ENCODE measurements at regions not wholly inside any gene's neighbourhood (a gene's known extent, or its start where the extent isn't known, plus 50 kb on each side); places are given as distances from the start of the nearest gene placed in this dataset.

- Mint-ChIP-seq H3K4me1 (no peaks in the 10 kb centered on the region), H3K36me3 (no peaks in the 10 kb centered on the region), H3K4me3 (no peak overlapping the region), H3K9me3 (peaks cover 0 to 1% (median 0%) of the 10 kb centered on the region in 7 donors), H3K27ac (no peak overlapping the region), H3K27me3 (no peaks in the 10 kb centered on the region)
- Histone ChIP-seq H3K27ac (ENCODE audit: insufficient read depth, low read length, poor library complexity, severe bottlenecking) (no peak overlapping the region), H3K36me3 (ENCODE audit: control insufficient read depth, insufficient read depth, low read length) (no peaks in the 10 kb centered on the region), H3K4me1 (ENCODE audit: control insufficient read depth, insufficient read depth, low read length, poor library complexity, severe bottlenecking) (no peaks in the 10 kb centered on the region), H3K4me3 (ENCODE audit: low read depth, low read length) (no peak overlapping the region), H3K9me3 (ENCODE audit: control insufficient read depth in 2 of 2, low read length in 2 of 2) (no peaks in the 10 kb centered on the region), H3K27me3 (ENCODE audit: control insufficient read depth, insufficient read depth, low read length) (no peaks in the 10 kb centered on the region)
- no peak for ATAC-seq (ENCODE audit: low read depth in 2 of 2)
- DNase-seq: no peak
These were observed 110.4 kb upstream of the CREB1 start for GRCh38 chr2:207419331-207419730.

- Mint-ChIP-seq H3K4me3 (no peak overlapping the region), H3K9me3 (peaks cover 0 to 1% (median 0%) of the 10 kb centered on the region in 7 donors), H3K36me3 (no peaks in the 10 kb centered on the region), H3K27ac (peak overlapping the region in 1 of 3 donors; percentile 21), H3K27me3 (no peaks in the 10 kb centered on the region), H3K4me1 (no peaks in the 10 kb centered on the region)
- H3K4me3 ChIP-seq (ENCODE audit: low read depth, low read length): no peak overlapping the region
- H3K9me3 ChIP-seq (ENCODE audit: control insufficient read depth in 2 of 2, low read length in 2 of 2): no peaks in the 10 kb centered on the region
- H3K4me1 ChIP-seq (ENCODE audit: control insufficient read depth, insufficient read depth, low read length, poor library complexity, severe bottlenecking): no peaks in the 10 kb centered on the region
- ATAC-seq (ENCODE audit: low read depth in 2 of 2) (no peak), DNase-seq (no peak)
- H3K36me3 ChIP-seq (ENCODE audit: control insufficient read depth, insufficient read depth, low read length): no peaks in the 10 kb centered on the region
- H3K27ac ChIP-seq (ENCODE audit: insufficient read depth, low read length, poor library complexity, severe bottlenecking): no peak overlapping the region
- H3K27me3 ChIP-seq (ENCODE audit: control insufficient read depth, insufficient read depth, low read length): no peaks in the 10 kb centered on the region
These were observed 108.1 kb upstream of the CREB1 start for GRCh38 chr2:207421671-207422070.

- DNase-seq: no peak
- Histone ChIP-seq H3K9me3 (ENCODE audit: control insufficient read depth in 2 of 2, low read length in 2 of 2) (no peaks in the 10 kb centered on the region), H3K27ac (ENCODE audit: insufficient read depth, low read length, poor library complexity, severe bottlenecking) (no peak overlapping the region), H3K27me3 (ENCODE audit: control insufficient read depth, insufficient read depth, low read length) (no peaks in the 10 kb centered on the region), H3K4me1 (ENCODE audit: control insufficient read depth, insufficient read depth, low read length, poor library complexity, severe bottlenecking) (no peaks in the 10 kb centered on the region), H3K36me3 (ENCODE audit: control insufficient read depth, insufficient read depth, low read length) (no peaks in the 10 kb centered on the region), H3K4me3 (ENCODE audit: low read depth, low read length) (no peak overlapping the region)
- Mint-ChIP-seq H3K4me3 (no peak overlapping the region), H3K9me3 (peaks cover 0 to 1% (median 0%) of the 10 kb centered on the region in 7 donors), H3K27ac (no peak overlapping the region), H3K4me1 (no peaks in the 10 kb centered on the region), H3K27me3 (no peaks in the 10 kb centered on the region), H3K36me3 (no peaks in the 10 kb centered on the region)
- ATAC-seq (ENCODE audit: low read depth in 2 of 2): no peak
These were observed 107.4 kb upstream of the CREB1 start for GRCh38 chr2:207422380-207422779.

- Mint-ChIP-seq H3K36me3 (no peaks in the 10 kb centered on the region), H3K9me3 (peaks cover 0 to 1% (median 0%) of the 10 kb centered on the region in 7 donors), H3K4me1 (no peaks in the 10 kb centered on the region), H3K27me3 (no peaks in the 10 kb centered on the region), H3K27ac (no peak overlapping the region), H3K4me3 (no peak overlapping the region)
- no peaks in the 10 kb centered on the region for H3K9me3 ChIP-seq (ENCODE audit: control insufficient read depth in 2 of 2, low read length in 2 of 2)
- DNase-seq (peak in 1 of 3 donors; percentile 29), ATAC-seq (ENCODE audit: low read depth in 2 of 2) (no peak)
- H3K36me3 ChIP-seq (ENCODE audit: control insufficient read depth, insufficient read depth, low read length): no peaks in the 10 kb centered on the region
- H3K4me1 ChIP-seq (ENCODE audit: control insufficient read depth, insufficient read depth, low read length, poor library complexity, severe bottlenecking): no peaks in the 10 kb centered on the region
- no peak overlapping the region for H3K27ac ChIP-seq (ENCODE audit: insufficient read depth, low read length, poor library complexity, severe bottlenecking)
- no peak overlapping the region for H3K4me3 ChIP-seq (ENCODE audit: low read depth, low read length)
- no peaks in the 10 kb centered on the region for H3K27me3 ChIP-seq (ENCODE audit: control insufficient read depth, insufficient read depth, low read length)
These were observed 105.9 kb upstream of the CREB1 start for GRCh38 chr2:207423886-207424285.

GRCh38 chr2:207427986-207428385, 101.8 kb upstream of the CREB1 start:
- no peak for DNase-seq
- Histone ChIP-seq H3K27ac (ENCODE audit: insufficient read depth, low read length, poor library complexity, severe bottlenecking) (no peak overlapping the region), H3K4me1 (ENCODE audit: control insufficient read depth, insufficient read depth, low read length, poor library complexity, severe bottlenecking) (no peaks in the 10 kb centered on the region), H3K9me3 (ENCODE audit: control insufficient read depth in 2 of 2, low read length in 2 of 2) (no peaks in the 10 kb centered on the region), H3K36me3 (ENCODE audit: control insufficient read depth, insufficient read depth, low read length) (no peaks in the 10 kb centered on the region), H3K4me3 (ENCODE audit: low read depth, low read length) (no peak overlapping the region), H3K27me3 (ENCODE audit: control insufficient read depth, insufficient read depth, low read length) (no peaks in the 10 kb centered on the region)
- no peak for ATAC-seq (ENCODE audit: low read depth in 2 of 2)
- Mint-ChIP-seq H3K4me3 (no peak overlapping the region), H3K9me3 (peaks cover 0 to 1% (median 0%) of the 10 kb centered on the region in 7 donors), H3K27me3 (no peaks in the 10 kb centered on the region), H3K4me1 (no peaks in the 10 kb centered on the region), H3K36me3 (no peaks in the 10 kb centered on the region), H3K27ac (no peak overlapping the region)

GRCh38 chr2:207428573-207428972, 101.2 kb upstream of the CREB1 start:
- Histone ChIP-seq H3K36me3 (ENCODE audit: control insufficient read depth, insufficient read depth, low read length) (no peaks in the 10 kb centered on the region), H3K4me3 (ENCODE audit: low read depth, low read length) (no peak overlapping the region), H3K9me3 (ENCODE audit: control insufficient read depth in 2 of 2, low read length in 2 of 2) (no peaks in the 10 kb centered on the region), H3K27ac (ENCODE audit: insufficient read depth, low read length, poor library complexity, severe bottlenecking) (no peak overlapping the region), H3K27me3 (ENCODE audit: control insufficient read depth, insufficient read depth, low read length) (no peaks in the 10 kb centered on the region), H3K4me1 (ENCODE audit: control insufficient read depth, insufficient read depth, low read length, poor library complexity, severe bottlenecking) (no peaks in the 10 kb centered on the region)
- H3K4me1 Mint-ChIP-seq: no peaks in the 10 kb centered on the region
- H3K27ac Mint-ChIP-seq: no peak overlapping the region
- no peak for ATAC-seq (ENCODE audit: low read depth in 2 of 2)
- H3K4me3 Mint-ChIP-seq: no peak overlapping the region
- no peak for DNase-seq
- H3K27me3 Mint-ChIP-seq: no peaks in the 10 kb centered on the region
- no peaks in the 10 kb centered on the region for H3K9me3 Mint-ChIP-seq
- H3K36me3 Mint-ChIP-seq: no peaks in the 10 kb centered on the region

GRCh38 chr2:207432453-207432852, 97.3 kb upstream of the CREB1 start:
- Mint-ChIP-seq H3K4me1 (no peaks in the 10 kb centered on the region), H3K36me3 (no peaks in the 10 kb centered on the region), H3K9me3 (no peaks in the 10 kb centered on the region), H3K4me3 (no peak overlapping the region), H3K27ac (no peak overlapping the region), H3K27me3 (no peaks in the 10 kb centered on the region)
- no peak for DNase-seq
- H3K27me3 ChIP-seq (ENCODE audit: control insufficient read depth, insufficient read depth, low read length): no peaks in the 10 kb centered on the region
- no peaks in the 10 kb centered on the region for H3K9me3 ChIP-seq (ENCODE audit: control insufficient read depth in 2 of 2, low read length in 2 of 2)
- H3K27ac ChIP-seq (ENCODE audit: insufficient read depth, low read length, poor library complexity, severe bottlenecking): no peak overlapping the region
- H3K4me3 ChIP-seq (ENCODE audit: low read depth, low read length): no peak overlapping the region
- no peaks in the 10 kb centered on the region for H3K36me3 ChIP-seq (ENCODE audit: control insufficient read depth, insufficient read depth, low read length)
- H3K4me1 ChIP-seq (ENCODE audit: control insufficient read depth, insufficient read depth, low read length, poor library complexity, severe bottlenecking): no peaks in the 10 kb centered on the region
- ATAC-seq (ENCODE audit: low read depth in 2 of 2): no peak

GRCh38 chr2:207434306-207434705, 95.5 kb upstream of the CREB1 start:
- Histone ChIP-seq H3K9me3 (ENCODE audit: control insufficient read depth in 2 of 2, low read length in 2 of 2) (no peaks in the 10 kb centered on the region), H3K4me3 (ENCODE audit: low read depth, low read length) (no peak overlapping the region), H3K27me3 (ENCODE audit: control insufficient read depth, insufficient read depth, low read length) (no peaks in the 10 kb centered on the region), H3K36me3 (ENCODE audit: control insufficient read depth, insufficient read depth, low read length) (no peaks in the 10 kb centered on the region), H3K4me1 (ENCODE audit: control insufficient read depth, insufficient read depth, low read length, poor library complexity, severe bottlenecking) (no peaks in the 10 kb centered on the region), H3K27ac (ENCODE audit: insufficient read depth, low read length, poor library complexity, severe bottlenecking) (no peak overlapping the region)
- DNase-seq: no peak
- no peak for ATAC-seq (ENCODE audit: low read depth in 2 of 2)
- H3K27me3 Mint-ChIP-seq: no peaks in the 10 kb centered on the region
- H3K27ac Mint-ChIP-seq: no peak overlapping the region
- H3K4me1 Mint-ChIP-seq: no peaks in the 10 kb centered on the region
- no peaks in the 10 kb centered on the region for H3K36me3 Mint-ChIP-seq
- no peak overlapping the region for H3K4me3 Mint-ChIP-seq
- H3K9me3 Mint-ChIP-seq: no peaks in the 10 kb centered on the region
